Brain microvascular endothelial cell (primary cell): ENCODE measurements at regions not wholly inside any gene's neighbourhood (a gene's known extent, or its start where the extent isn't known, plus 50 kb on each side); places are given as distances from the start of the nearest gene placed in this dataset.
"Not testable (repeated sequence)": the region's sequence is repeated elsewhere in the genome, so short reads cannot be mapped to it uniquely, and the experiment has no call there.

ENCODE experiments used
- DNase-seq: peaks from one replicate; pipeline ENCODE4 v3.0.0-alpha.2; 2020
- H3K27ac ChIP-seq: fragments of 250-450 bp; sonication (Bioruptor Pico); 2 replicates; pipeline ENCODE4 v1.5.1; 2020; ENCODE audit warnings: mild to moderate bottlenecking, moderate library complexity
- H3K27me3 ChIP-seq: fragments of 250-450 bp; sonication (Bioruptor Pico); replicated peaks from 2 replicates; pipeline ENCODE4 v1.5.1; 2020; ENCODE audit warnings: mild to moderate bottlenecking
- H3K36me3 ChIP-seq: fragments of 250-450 bp; sonication (Bioruptor Pico); replicated peaks from 2 replicates; pipeline ENCODE4 v1.5.1; 2020; ENCODE audit warnings: mild to moderate bottlenecking
- H3K4me3 ChIP-seq: 2 replicates; pipeline ENCODE4 v1.5.1; 2011; ENCODE audit warnings: low read depth, mild to moderate bottlenecking, control low read depth, low read length, moderate library complexity
- CTCF ChIP-seq: IDR thresholded peaks from 2 replicates; pipeline ENCODE4 v1.5.1; 2011; ENCODE audit warnings: low read depth, mild to moderate bottlenecking, moderate library complexity, low read length, control low read depth, inconsistent platforms; ENCODE audit errors: missing control alignments
- in situ Hi-C: cut with HindIII; loops from 2 replicates; pipeline ENCODE4 v1.10.0; 2017; ENCODE audit warnings: low sequenced_read_pairs, low pct_ligation_motif_present

- no peak for TF ChIP-seq CTCF
- DNase-seq: no peak
- H3K4me3 ChIP-seq: no peak overlapping the region
- no peaks in the 10 kb centered on the region for H3K27me3 ChIP-seq
- no peaks in the 10 kb centered on the region for H3K36me3 ChIP-seq
- in situ Hi-C loops: no loop called here
- H3K27ac ChIP-seq: no peak overlapping the region
Measured at GRCh38 chr5:74534397-74535129, 106.0 kb downstream of the ENC1 start.

- Histone ChIP-seq H3K4me3 (no peak overlapping the region), H3K27ac (no peak overlapping the region), H3K36me3 (no peaks in the 10 kb centered on the region), H3K27me3 (no peaks in the 10 kb centered on the region)
- TF ChIP-seq CTCF: no peak
- in situ Hi-C loops: no loop called here
- DNase-seq: no peak
Measured at GRCh38 chr5:74530326-74531050, 110.0 kb downstream of the ENC1 start.

- in situ Hi-C loops: no loop called here
- H3K27me3 ChIP-seq: no peaks in the 10 kb centered on the region
- no peaks in the 10 kb centered on the region for H3K36me3 ChIP-seq
- H3K4me3 ChIP-seq: no peak overlapping the region
- no peak overlapping the region for H3K27ac ChIP-seq
- no peak for TF ChIP-seq CTCF
- no peak for DNase-seq
Measured at GRCh38 chr5:74529101-74529500, 111.4 kb downstream of the ENC1 start.

- Histone ChIP-seq H3K36me3 (no peaks in the 10 kb centered on the region), H3K27me3 (no peaks in the 10 kb centered on the region), H3K27ac (no peak overlapping the region), H3K4me3 (no peak overlapping the region)
- no peak for TF ChIP-seq CTCF
- in situ Hi-C loops: no loop called here
- no peak for DNase-seq
Measured at GRCh38 chr5:74526111-74526510, 114.4 kb downstream of the ENC1 start.

GRCh38 chr5:74524767-74525166 is 115.8 kb downstream of the ENC1 start:
- H3K4me3 ChIP-seq, in situ Hi-C loops, H3K27ac ChIP-seq, DNase-seq, H3K27me3 ChIP-seq, H3K36me3 ChIP-seq: not testable (repeated sequence)

- H3K27me3 ChIP-seq, H3K4me3 ChIP-seq, DNase-seq, H3K27ac ChIP-seq, in situ Hi-C loops, H3K36me3 ChIP-seq: not testable (repeated sequence)
Measured at GRCh38 chr5:74523698-74524097, 116.8 kb downstream of the ENC1 start.

- H3K4me3 ChIP-seq, in situ Hi-C loops, H3K36me3 ChIP-seq, H3K27ac ChIP-seq, DNase-seq, H3K27me3 ChIP-seq: not testable (repeated sequence)
Measured at GRCh38 chr5:74522838-74523237, 117.7 kb downstream of the ENC1 start.
